GM21515 (cell line): ENCODE measurements at regions not wholly inside any gene's neighbourhood (a gene's known extent, or its start where the extent isn't known, plus 50 kb on each side); places are given as distances from the start of the nearest gene placed in this dataset.
"Not testable (repeated sequence)": the region's sequence is repeated elsewhere in the genome, so short reads cannot be mapped to it uniquely, and the experiment has no call there.

ENCODE experiments used
- ATAC-seq: cut with Tn5 transposase; IDR thresholded peaks from one replicate; pipeline ENCODE4 v1.9.1; 2021; ENCODE audit not compliant: unreplicated experiment

DNA sequence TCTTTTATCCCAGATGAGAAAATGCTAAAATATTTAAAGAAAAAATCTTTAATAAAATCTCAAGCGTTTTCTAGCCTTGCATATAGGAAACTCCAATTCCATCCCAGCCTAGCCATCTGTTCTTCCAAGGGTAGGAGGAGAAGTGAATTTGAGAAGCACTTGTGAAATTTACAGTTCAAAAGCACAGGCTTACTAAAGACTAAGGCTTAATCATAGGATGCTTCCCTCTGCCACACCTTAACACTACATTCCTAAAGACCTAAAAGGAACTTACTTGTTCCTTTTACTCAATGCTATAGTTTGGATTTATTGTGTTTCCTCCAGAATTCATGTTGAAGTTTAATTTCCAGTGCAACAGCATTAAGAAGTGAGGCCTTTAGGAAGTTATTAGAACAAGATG lies 764.8 kb upstream of the CADM2 start:
- no peak for ATAC-seq

DNA sequence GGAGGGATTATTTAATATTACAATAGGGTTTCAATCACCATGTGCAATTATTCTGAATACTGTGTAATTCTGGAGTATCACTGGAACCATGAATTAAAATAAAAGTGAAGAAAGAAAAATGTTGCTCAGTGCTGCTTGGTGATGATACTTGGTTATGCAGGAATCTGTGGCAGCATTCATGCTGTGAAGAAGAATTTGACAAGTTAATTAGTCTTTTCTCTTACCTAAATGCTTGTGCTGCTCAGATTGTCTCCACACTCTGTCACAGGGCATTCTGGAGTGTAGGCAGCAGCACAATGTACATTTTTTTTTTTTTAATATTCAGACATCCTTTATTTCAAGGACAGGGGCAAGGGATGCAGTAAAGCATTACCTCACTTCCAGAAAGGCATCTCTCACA lies 749.3 kb upstream of the CADM2 start:
- ATAC-seq = no peak

DNA sequence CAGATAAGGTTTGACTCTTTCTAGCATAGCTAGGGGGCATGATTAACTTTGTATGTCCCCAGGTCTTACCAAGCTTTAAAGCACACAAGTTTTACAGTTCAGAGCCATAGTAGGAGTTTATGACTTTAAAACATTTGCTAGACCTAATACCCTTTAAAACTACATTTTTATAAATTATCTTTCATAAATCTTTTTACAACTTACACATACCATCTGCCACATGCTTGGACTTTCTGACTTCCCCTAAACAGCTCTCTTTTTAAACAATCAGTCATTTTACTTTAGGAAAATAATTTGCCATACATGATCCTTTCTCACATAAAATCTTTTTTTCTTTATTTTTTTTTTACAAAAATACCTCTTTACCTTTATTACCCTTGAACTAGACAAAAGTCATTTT lies 735.3 kb upstream of the CADM2 start:
- ATAC-seq = no peak

DNA sequence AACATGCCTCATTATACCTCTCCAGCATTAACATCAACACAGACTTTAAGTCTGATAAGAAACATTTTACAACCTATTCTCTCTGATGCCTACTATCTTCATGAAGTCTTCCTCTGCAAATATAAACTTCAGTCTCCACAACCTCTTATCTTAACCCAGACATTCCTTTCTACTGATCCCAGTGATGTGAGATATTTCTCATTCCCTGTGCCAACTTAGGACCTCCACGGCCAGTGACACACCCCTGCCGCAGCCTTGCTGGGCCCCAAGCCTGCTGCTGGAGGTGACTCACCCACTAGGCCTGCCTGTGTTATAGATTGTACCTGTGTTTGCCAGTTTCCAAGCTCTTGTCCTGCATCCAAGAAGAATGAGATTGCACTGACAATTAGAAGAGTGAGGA lies 734.5 kb upstream of the CADM2 start:
- ATAC-seq = no peak

DNA sequence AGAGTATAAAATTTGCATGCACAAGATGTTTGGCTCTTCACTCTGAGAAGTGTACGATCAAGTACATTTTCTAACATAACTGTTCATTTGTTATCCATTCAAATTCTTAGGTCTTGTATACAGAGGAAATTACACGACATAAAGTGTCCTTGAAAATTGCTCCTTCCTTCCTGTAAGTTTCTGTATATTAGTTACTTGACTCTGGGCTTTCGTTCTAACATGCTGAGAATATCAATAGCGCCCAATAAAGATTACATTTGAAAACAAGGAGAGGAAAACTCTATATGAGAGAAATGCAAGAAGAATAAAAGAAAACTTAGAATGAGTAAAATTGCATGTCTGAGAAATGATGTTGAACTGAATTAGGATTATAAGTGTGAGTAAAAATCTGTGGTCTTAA lies 722.5 kb upstream of the CADM2 start:
- no peak for ATAC-seq

DNA sequence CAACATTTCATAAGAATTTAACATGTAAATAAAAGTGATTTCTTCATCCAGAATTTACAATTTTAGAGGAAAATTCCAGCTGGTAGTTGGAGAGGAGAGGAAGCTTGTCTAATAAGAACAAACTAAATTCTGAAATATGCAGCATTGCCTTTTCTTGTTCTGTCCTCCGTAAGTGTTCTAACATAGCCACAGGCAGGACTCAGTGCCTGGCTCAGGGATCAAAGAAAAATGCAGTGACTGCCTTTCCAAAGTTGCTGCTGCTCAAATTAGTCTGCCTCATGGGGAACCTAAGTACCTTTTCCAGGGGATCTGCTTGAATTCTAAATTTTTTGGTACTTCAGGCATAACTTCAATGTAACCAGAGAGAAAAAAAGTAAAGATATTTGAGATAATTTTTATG lies 713.0 kb upstream of the CADM2 start:
- ATAC-seq = no peak

DNA sequence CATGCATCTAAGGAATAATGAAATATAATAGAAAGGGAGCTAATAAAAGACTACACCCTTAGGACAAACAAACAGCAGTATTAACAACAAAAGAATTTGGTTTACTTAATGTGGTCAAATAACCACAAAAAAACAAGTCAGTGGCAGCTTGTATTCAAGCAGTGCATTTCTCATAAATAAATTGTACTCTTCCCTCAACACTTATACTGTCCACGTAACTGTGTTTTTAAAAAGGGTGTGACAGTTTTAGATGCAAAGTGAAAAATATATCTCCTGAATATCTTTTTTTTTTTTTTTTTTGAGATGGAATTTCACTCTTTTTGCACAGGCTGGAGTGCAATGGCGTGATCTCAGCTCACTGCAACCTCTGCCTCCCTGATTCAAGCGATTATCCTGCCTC lies 698.2 kb upstream of the CADM2 start:
- ATAC-seq = no peak

DNA sequence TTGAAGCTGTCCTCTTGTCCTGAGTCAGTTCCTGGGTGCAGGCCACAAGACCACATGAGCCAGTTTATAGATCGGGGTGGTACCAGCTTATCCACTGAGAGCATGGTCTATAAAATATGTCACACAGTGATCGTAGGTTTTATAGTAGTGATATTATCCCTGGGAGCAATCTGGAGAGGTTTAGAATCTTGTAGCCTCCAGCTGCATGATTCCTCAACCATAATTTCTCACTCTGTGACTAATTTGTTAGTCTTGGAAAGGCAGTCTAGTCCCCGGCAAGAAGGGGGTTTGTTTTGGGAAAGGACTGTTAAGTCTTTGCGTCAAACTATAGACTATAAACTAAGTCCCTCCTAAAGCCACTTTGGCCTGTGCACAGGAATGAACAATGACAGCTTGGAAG lies 693.0 kb upstream of the CADM2 start:
- no peak for ATAC-seq

DNA sequence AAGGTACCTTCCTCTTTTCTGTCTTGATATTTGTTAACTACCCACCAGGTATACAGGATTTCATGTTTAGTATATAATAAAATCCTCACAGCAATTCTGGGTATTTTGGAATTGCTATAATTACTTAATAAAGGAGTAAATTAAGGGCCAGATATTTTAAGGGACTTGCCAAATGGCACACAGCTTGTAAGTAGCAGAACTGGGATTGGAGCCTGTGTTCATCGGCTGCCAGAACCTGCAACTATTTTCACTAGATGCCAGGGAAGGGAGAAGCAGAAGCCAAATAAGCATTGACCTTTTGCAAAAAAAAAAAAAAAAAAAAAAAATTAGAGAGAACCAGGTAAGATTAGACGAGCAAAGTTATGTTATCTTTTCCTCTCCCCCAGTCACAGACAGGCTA lies 683.3 kb upstream of the CADM2 start:
- ATAC-seq = no peak

DNA sequence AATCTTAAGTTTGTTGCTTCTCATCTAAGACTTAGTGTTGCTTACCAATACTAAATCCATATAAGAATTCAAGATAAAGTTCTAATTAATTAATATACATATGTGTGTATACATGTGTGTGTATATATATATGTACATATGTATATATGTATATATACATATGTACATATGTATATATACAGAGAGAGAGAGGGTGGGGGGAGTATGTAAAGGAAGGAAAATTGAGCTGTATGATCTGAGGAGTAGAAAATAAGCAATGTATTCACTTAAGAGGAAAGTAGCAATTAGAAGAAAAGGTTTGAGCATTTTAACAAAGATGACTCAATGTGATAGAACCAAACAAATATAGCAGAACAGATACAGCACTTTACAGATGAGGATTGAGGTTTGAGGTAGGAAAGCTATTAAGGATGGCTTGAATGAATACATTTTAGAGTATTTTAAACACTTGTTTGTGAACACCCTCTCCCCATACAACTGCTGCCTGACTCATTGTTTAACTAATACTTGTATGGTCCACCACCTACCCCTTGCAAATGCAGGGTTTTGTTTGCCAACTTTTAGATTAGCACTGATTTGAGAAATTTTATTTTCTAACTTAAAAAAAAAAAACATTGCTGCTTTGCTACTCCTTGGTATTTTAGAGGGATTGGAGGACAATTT lies 681.1 kb upstream of the CADM2 start:
- no peak for ATAC-seq

DNA sequence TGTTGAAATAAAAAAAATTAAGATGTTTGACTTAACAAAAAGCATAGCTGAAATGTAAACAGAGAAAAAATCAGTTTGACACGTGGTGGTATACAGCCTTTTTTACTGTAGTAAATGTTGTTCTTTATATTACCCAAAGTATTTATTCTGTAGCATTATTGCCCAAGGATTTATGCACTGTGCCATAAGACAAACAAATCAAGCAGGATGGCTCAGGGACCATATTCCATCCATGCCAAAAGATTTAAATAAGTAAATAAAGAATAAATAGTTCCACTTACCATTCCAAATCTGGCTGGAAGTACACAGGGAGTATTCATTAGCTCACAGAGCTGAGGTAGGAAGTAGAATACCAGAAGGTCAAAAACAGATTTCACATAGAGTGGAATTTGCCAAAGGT lies 666.7 kb upstream of the CADM2 start:
- no peak for ATAC-seq

DNA sequence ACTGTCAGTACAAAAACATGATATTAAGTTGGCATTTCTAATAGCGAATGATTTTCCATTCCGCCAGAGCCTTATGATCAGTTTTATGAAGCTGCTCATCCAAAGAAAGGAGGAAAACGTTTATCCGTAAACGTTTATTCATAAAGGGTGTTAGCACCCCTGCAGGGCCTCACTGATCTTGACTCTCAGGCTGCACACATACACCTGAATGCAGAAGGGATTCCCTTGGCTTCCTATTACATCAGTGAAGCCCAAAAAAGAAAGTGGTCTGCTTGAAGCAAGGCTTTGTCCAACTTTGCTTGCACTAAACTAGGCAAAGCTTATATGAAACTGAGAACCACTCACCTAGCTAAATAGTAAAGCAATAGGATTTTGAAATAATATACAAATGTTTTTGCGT lies 659.5 kb upstream of the CADM2 start:
- ATAC-seq = no peak

DNA sequence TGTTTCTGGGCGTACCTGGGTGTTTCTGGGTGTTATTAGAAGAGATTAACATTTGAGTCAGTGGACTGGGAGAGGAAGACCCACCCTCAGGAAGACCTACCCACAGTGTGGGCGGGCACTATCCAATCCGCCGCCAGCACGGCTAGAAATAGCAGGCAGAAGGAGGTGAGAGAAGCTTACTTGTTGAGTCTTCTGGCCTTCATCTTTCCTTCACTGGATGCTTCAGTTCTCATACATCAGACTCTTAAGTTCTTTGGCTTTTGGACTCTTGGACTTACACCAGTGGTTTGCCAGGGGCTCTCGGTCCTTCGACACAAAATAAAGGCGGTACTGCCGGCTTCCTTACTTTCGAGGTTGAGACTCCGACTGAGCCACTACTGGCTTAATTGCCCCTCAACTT lies 654.6 kb upstream of the CADM2 start:
- no peak for ATAC-seq

DNA sequence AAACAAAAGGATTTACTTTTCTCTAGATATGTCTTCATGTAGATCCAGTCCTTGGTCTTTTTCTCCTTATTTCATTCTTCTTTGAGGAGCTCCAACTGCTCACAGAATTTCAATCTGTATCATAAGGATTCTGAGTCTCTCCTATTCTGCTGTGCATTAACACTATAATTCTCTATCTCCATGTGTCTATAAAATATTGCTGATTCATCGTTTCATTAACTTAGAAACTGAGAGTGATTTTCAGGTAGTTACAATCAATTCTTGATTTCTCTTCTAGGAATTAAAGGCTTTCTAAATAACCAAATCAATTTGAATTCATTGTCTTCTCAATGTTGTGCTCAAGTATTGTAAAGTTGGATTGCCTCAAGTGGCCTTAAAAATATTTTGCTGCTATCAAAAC lies 651.5 kb upstream of the CADM2 start:
- no peak for ATAC-seq

DNA sequence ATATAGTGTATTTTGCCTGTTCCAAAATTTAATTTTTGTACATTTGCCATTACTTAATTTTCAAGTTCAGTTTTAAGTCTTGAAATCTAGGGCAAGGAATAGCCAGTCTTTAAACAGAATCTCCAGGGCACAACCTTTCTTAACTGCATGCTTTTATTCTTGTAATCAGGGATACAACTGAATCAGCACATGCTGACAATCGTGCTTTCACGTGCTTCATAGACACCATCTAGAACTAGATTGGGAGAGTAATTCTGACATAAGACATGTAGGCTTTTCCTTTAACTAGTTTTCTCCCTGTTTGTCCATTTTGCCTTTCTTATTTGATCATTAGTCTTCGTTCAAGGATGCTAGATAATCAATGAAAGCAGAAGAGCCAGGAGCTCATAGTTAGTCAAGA lies 650.4 kb upstream of the CADM2 start:
- no peak for ATAC-seq

DNA sequence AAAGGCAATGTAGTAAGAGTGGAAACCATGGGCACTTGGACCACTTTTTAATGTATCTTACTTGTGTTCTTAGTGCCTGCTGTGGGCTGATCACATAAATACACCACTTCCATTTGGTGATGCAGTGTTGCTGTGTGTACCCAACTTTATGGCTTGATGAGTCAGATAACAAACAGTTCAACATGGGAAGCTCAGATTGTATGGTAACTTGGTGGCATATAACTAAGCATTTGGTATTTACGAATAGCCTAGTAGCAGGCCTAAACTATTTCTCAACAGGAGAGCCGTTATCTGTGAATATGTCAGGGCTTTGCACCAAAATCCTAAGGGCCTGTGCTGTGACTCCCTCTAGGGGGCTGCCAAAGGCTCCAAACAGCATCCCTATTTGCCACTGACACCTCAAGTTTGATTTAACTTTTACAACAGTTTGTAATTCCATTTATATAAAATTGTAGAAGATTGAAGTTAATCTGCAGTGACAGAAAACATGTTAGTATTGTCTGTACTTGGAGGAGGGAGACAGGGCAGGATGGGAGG lies 640.4 kb upstream of the CADM2 start:
- ATAC-seq = no peak

DNA sequence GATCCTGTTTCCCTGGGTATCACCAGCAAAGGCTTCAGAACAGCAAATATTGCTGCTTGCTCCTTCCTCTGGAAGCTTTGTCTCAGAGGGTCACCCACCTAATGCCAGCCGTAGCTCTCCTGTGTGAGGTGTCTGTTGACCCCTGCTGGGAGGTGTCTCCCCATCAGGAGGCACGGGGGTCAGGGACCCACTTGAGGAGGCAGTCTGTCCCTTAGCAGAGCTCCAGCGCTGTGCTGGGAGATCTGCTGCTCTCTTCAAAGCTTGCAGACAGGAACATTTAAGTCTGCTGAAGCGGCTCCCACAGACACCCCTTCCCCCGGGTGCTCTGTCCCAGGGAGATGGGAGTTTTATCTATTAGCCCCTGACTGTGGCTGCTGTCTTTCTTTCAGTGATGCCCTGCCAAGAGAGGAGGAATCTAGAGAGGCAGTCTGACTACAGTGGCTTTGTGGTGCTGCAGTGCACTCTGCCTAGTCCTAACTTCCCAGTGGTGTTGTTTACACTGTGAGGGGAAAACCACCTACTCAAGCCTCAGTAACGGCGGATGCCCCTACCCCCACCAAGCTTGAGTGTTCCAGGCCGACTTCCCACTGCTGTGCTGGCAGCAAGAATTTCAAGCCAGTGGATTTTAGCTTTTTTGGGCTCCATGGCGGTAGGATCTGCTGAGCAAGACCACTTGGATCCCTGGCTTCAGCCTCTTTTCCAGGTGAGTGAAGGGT lies 593.1 kb upstream of the CADM2 start:
- not testable (repeated sequence) for ATAC-seq
